ENCODE measurements at regions not wholly inside any gene's neighbourhood (a gene's known extent, or its start where the extent isn't known, plus 50 kb on each side); places are given as distances from the start of the nearest gene placed in this dataset.

GRCh38 chr10:64206409-64206808, 685.2 kb downstream of the REEP3 start:
- ATAC-seq (no peak), DNase-seq (no peak)
- no peaks in the 10 kb centered on the region for H3K36me3 ChIP-seq (ENCODE audit: control insufficient read depth, insufficient read depth, low read length)
- H3K4me1 ChIP-seq (ENCODE audit: control insufficient read depth, insufficient read depth, low read length), result no peaks in the 10 kb centered on the region
- Mint-ChIP-seq H3K27ac (no peak overlapping the region), H3K27me3 (ENCODE audit: low read depth in 2 of 2) (no peaks in the 10 kb centered on the region), H3K9me3 (peaks cover 8 to 13% of the 10 kb centered on the region in 2 donors), H3K4me3 (no peak overlapping the region), H3K36me3 (no peaks in the 10 kb centered on the region), H3K4me1 (no peaks in the 10 kb centered on the region)
- H3K27ac ChIP-seq (ENCODE audit: low read length), result no peak overlapping the region
- peaks cover 5% of the 10 kb centered on the region for H3K9me3 ChIP-seq (ENCODE audit: control insufficient read depth, insufficient read depth, low read length)
- 87% methylated on average over 1 of the region's 2 CpGs for WGBS (ENCODE audit: insufficient coverage)
- H3K4me3 ChIP-seq (ENCODE audit: low read length), result no peak overlapping the region
- TF ChIP-seq, protein P1, sequence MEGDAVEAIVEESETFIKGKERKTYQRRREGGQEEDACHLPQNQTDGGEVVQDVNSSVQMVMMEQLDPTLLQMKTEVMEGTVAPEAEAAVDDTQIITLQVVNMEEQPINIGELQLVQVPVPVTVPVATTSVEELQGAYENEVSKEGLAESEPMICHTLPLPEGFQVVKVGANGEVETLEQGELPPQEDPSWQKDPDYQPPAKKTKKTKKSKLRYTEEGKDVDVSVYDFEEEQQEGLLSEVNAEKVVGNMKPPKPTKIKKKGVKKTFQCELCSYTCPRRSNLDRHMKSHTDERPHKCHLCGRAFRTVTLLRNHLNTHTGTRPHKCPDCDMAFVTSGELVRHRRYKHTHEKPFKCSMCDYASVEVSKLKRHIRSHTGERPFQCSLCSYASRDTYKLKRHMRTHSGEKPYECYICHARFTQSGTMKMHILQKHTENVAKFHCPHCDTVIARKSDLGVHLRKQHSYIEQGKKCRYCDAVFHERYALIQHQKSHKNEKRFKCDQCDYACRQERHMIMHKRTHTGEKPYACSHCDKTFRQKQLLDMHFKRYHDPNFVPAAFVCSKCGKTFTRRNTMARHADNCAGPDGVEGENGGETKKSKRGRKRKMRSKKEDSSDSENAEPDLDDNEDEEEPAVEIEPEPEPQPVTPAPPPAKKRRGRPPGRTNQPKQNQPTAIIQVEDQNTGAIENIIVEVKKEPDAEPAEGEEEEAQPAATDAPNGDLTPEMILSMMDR (IDR thresholded peaks at IDR 0.05), result no peak
- intact Hi-C loops (cut with micrococcal nuclease), result no loop called here
- no peaks in the 10 kb centered on the region for H3K27me3 ChIP-seq (ENCODE audit: control insufficient read depth, insufficient read depth, low read length)

DNA sequence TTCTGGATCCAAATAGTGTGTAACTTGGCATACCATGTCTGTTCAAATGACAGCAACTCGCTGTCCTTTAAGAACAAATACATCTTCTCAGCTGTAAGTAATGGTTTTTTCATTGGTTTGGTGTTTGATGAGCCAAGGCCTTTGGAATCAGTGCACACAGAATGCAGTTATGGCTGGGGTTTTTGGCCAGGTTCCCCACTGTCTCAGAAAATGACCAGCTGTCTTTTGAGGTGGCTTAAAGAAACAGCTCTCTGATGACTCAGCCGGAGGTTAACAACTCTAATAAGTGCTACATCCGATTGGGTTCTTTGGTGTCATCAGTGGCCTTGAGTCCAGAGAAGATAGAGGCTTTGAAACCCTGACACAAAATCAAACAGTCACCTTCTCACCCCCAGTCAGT, 688.4 kb downstream of the REEP3 start:
- no peak for ATAC-seq
- H3K27me3 Mint-ChIP-seq (ENCODE audit: low read depth in 2 of 2), result no peaks in the 10 kb centered on the region
- intact Hi-C loops (cut with micrococcal nuclease), result no loop called here
- no peaks in the 10 kb centered on the region for H3K4me1 ChIP-seq (ENCODE audit: control insufficient read depth, insufficient read depth, low read length)
- no peak overlapping the region for H3K4me3 Mint-ChIP-seq
- H3K27ac ChIP-seq (ENCODE audit: low read length), result no peak overlapping the region
- H3K27me3 ChIP-seq (ENCODE audit: control insufficient read depth, insufficient read depth, low read length), result no peaks in the 10 kb centered on the region
- no peaks in the 10 kb centered on the region for H3K36me3 Mint-ChIP-seq
- DNase-seq, result no peak
- H3K9me3 ChIP-seq (ENCODE audit: control insufficient read depth, insufficient read depth, low read length), result peaks cover 5% of the 10 kb centered on the region
- H3K4me1 Mint-ChIP-seq, result no peaks in the 10 kb centered on the region
- TF ChIP-seq, protein P1 (IDR thresholded peaks at IDR 0.05), result no peak
- peaks cover 6 to 7% of the 10 kb centered on the region in 2 donors for H3K9me3 Mint-ChIP-seq
- H3K27ac Mint-ChIP-seq, result no peak overlapping the region
- H3K4me3 ChIP-seq (ENCODE audit: low read length), result no peak overlapping the region
- 81% methylated on average over 3 of the region's 3 CpGs for WGBS (ENCODE audit: insufficient coverage)
- no peaks in the 10 kb centered on the region for H3K36me3 ChIP-seq (ENCODE audit: control insufficient read depth, insufficient read depth, low read length)

- Mint-ChIP-seq H3K36me3 (no peaks in the 10 kb centered on the region), H3K4me3 (no peak overlapping the region)
- H3K27ac ChIP-seq (ENCODE audit: low read length), result no peak overlapping the region
Measured at GRCh38 chr10:64210211-64210610, 689.0 kb downstream of the REEP3 start.

DNA sequence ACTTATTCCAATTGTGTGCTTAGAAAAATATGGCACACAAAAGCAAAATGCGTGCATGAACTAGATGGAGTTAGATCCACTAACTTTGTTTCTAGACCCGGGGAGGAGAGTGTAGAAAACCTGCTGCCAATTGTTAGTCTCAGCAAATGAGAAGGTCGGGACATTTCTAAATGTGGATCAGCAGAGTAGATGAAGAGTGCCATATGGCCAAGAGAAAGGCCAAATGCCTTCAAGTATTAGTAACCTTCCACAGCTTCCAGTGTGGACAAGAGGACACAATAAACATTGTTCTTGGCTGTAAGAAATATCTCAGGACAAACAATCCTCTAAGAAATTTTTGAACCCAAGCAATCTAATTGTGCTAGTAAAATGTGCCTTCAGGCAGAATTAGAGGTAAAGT, 690.3 kb downstream of the REEP3 start:
- H3K9me3 ChIP-seq (ENCODE audit: control insufficient read depth, insufficient read depth, low read length), result peaks cover 5% of the 10 kb centered on the region
- no peak overlapping the region for H3K4me3 Mint-ChIP-seq
- TF ChIP-seq, protein P1 (IDR thresholded peaks at IDR 0.05), result no peak
- no peaks in the 10 kb centered on the region for H3K27me3 Mint-ChIP-seq (ENCODE audit: low read depth in 2 of 2)
- no peak overlapping the region for H3K27ac ChIP-seq (ENCODE audit: low read length)
- no peak for DNase-seq
- WGBS (ENCODE audit: insufficient coverage), result 85% methylated on average over 3 of the region's 3 CpGs
- H3K4me3 ChIP-seq (ENCODE audit: low read length), result no peak overlapping the region
- H3K36me3 ChIP-seq (ENCODE audit: control insufficient read depth, insufficient read depth, low read length), result no peaks in the 10 kb centered on the region
- no peaks in the 10 kb centered on the region for H3K27me3 ChIP-seq (ENCODE audit: control insufficient read depth, insufficient read depth, low read length)
- peaks cover 4 to 5% of the 10 kb centered on the region in 2 donors for H3K9me3 Mint-ChIP-seq
- no peaks in the 10 kb centered on the region for H3K4me1 ChIP-seq (ENCODE audit: control insufficient read depth, insufficient read depth, low read length)
- no peak overlapping the region for H3K27ac Mint-ChIP-seq
- ATAC-seq, result no peak
- H3K36me3 Mint-ChIP-seq, result no peaks in the 10 kb centered on the region
- intact Hi-C loops (cut with micrococcal nuclease), result no loop called here
- no peaks in the 10 kb centered on the region for H3K4me1 Mint-ChIP-seq

More at GRCh38 chr10:64210211-64210610, 689.0 kb downstream of the REEP3 start:
- no peak for ATAC-seq
- Histone ChIP-seq H3K36me3 (ENCODE audit: control insufficient read depth, insufficient read depth, low read length) (no peaks in the 10 kb centered on the region), H3K27me3 (ENCODE audit: control insufficient read depth, insufficient read depth, low read length) (no peaks in the 10 kb centered on the region), H3K4me1 (ENCODE audit: control insufficient read depth, insufficient read depth, low read length) (no peaks in the 10 kb centered on the region), H3K4me3 (ENCODE audit: low read length) (no peak overlapping the region), H3K9me3 (ENCODE audit: control insufficient read depth, insufficient read depth, low read length) (peaks cover 5% of the 10 kb centered on the region)
- no peak overlapping the region for H3K27ac Mint-ChIP-seq
- 69% methylated on average over 2 of the region's 2 CpGs for WGBS (ENCODE audit: insufficient coverage)
- DNase-seq, result no peak
- no peaks in the 10 kb centered on the region for H3K27me3 Mint-ChIP-seq (ENCODE audit: low read depth in 2 of 2)
- TF ChIP-seq, protein P1 (IDR thresholded peaks at IDR 0.05), result no peak
- H3K4me1 Mint-ChIP-seq, result no peaks in the 10 kb centered on the region
- intact Hi-C loops (cut with micrococcal nuclease), result no loop called here
- H3K9me3 Mint-ChIP-seq, result peaks cover 4 to 5% of the 10 kb centered on the region in 2 donors

All from natural killer cell (primary cell).